GM20000 (cell line): ENCODE measurements at regions not wholly inside any gene's neighbourhood (a gene's known extent, or its start where the extent isn't known, plus 50 kb on each side); places are given as distances from the start of the nearest gene placed in this dataset.

Experiments used
- DNase-seq: peaks from one replicate; pipeline ENCODE4 v3.0.0; 2012; ENCODE audit warnings: low spot score
- CTCF ChIP-seq: IDR thresholded peaks from 2 replicates; pipeline ENCODE4 v1.5.1; 2012; ENCODE audit warnings: mild to moderate bottlenecking, control low read depth; ENCODE audit errors: extremely low read depth, missing control alignments

DNA sequence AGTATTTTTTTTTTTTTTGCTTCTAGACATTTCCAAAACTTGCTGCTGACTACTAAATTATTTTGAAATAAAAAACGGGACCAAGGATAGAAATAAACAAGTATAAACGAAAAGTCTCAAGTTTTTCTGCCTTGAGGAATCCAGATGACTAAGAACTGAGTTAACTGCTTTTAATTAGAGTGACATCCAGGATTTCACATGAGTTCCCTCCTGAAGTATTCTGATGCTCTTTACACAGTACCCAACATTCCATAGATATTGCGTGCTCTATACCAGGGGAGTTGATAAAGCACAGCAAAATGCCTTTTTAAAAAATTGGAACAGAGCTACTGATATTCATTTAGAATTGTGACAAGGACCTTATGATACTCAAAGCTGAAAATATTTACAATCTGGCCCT lies 618.0 kb downstream of the CCDC85A start:
- no peak for TF ChIP-seq CTCF
- no peak for DNase-seq

- DNase-seq = no peak
- TF ChIP-seq CTCF = no peak
These were observed 619.8 kb downstream of the CCDC85A start for GRCh38 chr2:56803596-56803995.

DNA sequence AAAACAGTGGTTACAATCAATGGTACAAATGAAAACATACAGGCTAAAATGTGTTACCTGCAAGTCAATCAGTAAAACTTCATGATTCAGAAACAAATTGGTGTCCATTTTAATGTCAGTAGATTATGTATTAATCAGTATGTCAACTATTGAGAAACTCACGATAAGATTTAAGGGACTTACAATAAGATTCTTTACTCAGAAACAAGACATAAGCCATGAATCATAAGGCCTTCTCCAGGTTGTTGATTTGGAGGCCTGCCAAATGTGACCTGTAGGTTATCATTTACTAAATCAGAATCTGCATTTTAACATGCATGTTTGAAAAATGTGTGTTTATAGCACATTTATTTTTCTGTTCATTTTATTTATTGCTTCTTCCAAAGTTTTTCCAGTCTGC lies 623.1 kb downstream of the CCDC85A start:
- DNase-seq = no peak
- TF ChIP-seq CTCF = no peak

DNA sequence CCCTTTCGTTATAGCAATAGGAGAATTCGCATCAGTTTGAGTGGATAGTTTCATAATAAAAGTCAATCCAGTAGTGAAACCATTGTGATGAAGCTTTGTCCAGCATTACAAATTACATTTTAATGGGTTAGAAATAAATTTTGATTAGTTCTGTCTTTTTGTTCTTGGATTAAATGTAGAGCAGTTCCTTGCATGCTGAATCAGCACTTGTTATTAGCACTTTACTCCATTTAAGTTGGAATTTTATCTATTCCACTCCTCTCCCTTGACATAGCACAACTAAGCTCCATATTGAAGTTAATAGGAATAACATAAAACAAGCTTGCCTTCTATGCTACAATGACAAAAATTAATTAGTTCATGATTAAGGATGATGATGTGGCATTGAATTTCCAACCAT lies 624.1 kb downstream of the CCDC85A start:
- DNase-seq = no peak
- TF ChIP-seq CTCF = no peak

GRCh38 chr2:56811401-56811800 lies 627.6 kb downstream of the CCDC85A start:
- TF ChIP-seq CTCF = no peak

DNA sequence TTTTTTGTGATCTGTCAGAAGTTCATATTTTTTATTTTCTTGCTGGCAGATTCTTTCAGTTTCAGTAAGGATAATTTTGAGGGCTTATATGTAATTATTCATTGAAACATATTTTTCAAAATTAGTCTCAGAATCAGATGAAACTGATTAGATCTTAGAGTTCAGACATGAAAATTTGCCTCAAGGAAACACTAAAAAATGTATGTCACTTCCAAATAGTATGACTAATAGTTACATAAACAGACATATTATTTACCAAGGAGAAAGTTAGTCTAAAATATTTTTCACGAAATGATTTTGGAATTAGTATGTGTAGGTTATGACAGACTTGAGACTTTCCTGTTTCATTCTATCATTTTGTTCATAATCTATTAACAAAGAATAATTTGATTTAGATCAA lies 628.6 kb downstream of the CCDC85A start:
- no peak for TF ChIP-seq CTCF
- no peak for DNase-seq

More at GRCh38 chr2:56811401-56811800, 627.6 kb downstream of the CCDC85A start:
- DNase-seq = no peak

DNA sequence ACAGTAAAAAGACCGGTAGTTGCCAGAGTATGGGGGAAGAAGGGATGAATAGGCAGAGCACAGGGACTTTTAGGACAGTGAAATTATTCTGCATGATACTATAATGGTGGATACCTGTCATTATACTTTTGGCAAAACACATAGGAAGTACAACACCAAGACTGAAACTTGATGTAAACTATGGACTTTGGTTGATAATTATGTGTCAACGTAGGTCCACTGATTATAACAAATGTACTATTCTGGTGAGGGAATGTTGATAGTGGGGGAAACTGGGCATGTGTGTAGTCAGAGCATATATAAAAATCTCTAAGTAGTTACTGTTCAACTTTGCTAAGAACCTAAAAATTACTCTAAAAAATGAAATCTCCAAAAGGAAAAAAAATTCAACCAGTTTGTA lies 629.7 kb downstream of the CCDC85A start:
- no peak for TF ChIP-seq CTCF

More for the DNA sequence above, 629.7 kb downstream of the CCDC85A start:
- no peak for DNase-seq
